Spleen (tissue), 7 donors: ENCODE measurements at regions not wholly inside any gene's neighbourhood (a gene's known extent, or its start where the extent isn't known, plus 50 kb on each side); places are given as distances from the start of the nearest gene placed in this dataset.

Experiments
- CTCF ChIP-seq, 11 experiments: fragments of 200-600 bp in 7 of 11; fragments of 450-650 bp in 4 of 11; sonication (generic) in 4 of 11; IDR thresholded peaks in 8 of 11; conservative IDR thresholded peaks in 3 of 11; 1 replicate in 7 of 11; 2 replicates in 4 of 11; pipeline versions ENCODE4 v1.4.0 to v1.8.0; 2016 to 2021; ENCODE audit warnings: antibody characterized with exemption in 11 of 11, inconsistent platforms in 4 of 11, mild to moderate bottlenecking in 1 of 11
- POLR2AphosphoS5 ChIP-seq, 3 donors: sonication (generic); formaldehyde crosslinking; IDR thresholded peaks; one replicate each; pipeline ENCODE4 v1.5.1; 2017; ENCODE audit warnings: antibody characterized with exemption in 3 of 3
- donor health status: DM: no; HTN: no; CAD: no; lungs with moderate emphysema.
- donor health status: DM: no; HTN: no; CAD: no.
- donor health status: DM: no; HTN: no; CAD: no.

- no peak for TF ChIP-seq POLR2AphosphoS5 (IDR thresholded peaks at IDR 0.05)
- no peak for TF ChIP-seq CTCF (IDR thresholded peaks at IDR 0.05 in 8 of 11, conservative IDR thresholded peaks at IDR 0.05 in 3 of 11)
These were observed 1487.3 kb downstream of the PCDH7 start for GRCh38 chr4:32207456-32207855.
